ENCODE measurements at regions not wholly inside any gene's neighbourhood (a gene's known extent, or its start where the extent isn't known, plus 50 kb on each side); places are given as distances from the start of the nearest gene placed in this dataset.

DNA sequence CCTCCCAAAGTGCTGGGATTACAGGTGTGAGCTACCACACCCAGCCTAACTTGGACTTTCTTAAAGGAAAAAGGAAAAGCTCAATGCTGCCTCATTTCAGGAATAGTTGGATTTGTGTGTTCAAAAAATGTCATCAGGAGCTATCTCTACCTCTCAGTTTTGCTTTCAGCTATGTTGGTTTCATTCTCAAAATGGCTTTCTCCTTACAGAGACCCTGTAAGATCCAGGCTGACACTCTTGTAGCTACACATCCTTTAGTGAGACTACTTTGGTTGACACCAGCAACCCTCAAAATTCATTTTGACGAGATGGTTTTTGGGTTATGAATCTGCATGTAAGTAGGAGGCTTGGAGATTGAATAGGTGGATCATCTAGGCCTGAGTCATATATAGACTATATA is 269.7 kb upstream of the SORCS1 start:
- no peak for DNase-seq
- H3K36me3 Mint-ChIP-seq (ENCODE audit: low read depth) = no peaks in the 10 kb centered on the region
- no peak overlapping the region for H3K4me3 Mint-ChIP-seq
- no peak overlapping the region for H3K27ac Mint-ChIP-seq
- H3K27me3 Mint-ChIP-seq = no peaks in the 10 kb centered on the region
- H3K4me1 Mint-ChIP-seq = no peaks in the 10 kb centered on the region
- ChIA-PET CTCF (no interaction called here), POLR2A (no interaction called here)
- H3K9me3 Mint-ChIP-seq = peaks cover 3% of the 10 kb centered on the region

DNA sequence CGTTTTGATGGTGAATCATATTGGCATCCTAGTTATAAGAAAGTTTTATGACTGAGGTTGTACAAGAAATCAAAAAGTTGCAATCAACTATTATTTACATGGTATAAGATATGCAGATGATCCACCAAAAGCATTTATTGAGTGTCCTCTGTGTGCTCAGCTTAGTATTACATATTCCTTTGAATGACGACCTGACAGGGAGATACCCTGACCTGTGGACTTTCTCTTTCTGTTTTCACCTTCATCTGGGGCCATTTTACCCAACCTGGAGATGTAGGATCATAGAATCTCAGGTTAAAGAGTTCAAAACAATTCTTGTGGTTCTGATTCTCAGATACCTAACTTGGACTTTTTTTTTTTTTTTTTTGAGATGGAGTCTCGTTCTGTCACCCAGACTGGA is 269.1 kb upstream of the SORCS1 start:
- ChIA-PET CTCF (no interaction called here), POLR2A (no interaction called here)
- no peaks in the 10 kb centered on the region for H3K36me3 Mint-ChIP-seq (ENCODE audit: low read depth)
- no peaks in the 10 kb centered on the region for H3K4me1 Mint-ChIP-seq
- no peak for DNase-seq
- H3K9me3 Mint-ChIP-seq = peaks cover 3% of the 10 kb centered on the region
- H3K4me3 Mint-ChIP-seq = no peak overlapping the region
- no peaks in the 10 kb centered on the region for H3K27me3 Mint-ChIP-seq
- no peak overlapping the region for H3K27ac Mint-ChIP-seq

DNA sequence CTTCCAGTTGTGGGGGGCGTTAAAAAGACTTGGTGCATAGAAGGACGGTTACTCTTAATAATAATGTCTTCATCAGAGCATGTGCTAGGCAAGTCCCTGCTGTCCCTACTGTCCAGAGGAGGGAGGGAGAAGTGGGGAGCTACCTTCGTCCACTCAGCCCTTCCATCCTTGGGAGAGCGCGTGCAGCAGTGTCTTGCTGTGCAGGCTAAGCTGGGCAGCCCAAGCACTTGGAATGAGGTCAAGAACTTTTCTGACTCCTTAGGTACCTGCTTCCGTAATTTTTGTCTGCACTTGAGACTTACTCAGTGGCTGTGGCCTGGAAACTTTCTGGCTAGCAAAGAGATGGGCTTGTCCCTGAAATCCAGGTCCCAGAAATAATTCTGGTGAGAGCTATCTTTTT is 265.9 kb upstream of the SORCS1 start:
- ChIA-PET CTCF (no interaction called here), POLR2A (no interaction called here)
- Mint-ChIP-seq H3K27me3 (no peaks in the 10 kb centered on the region), H3K36me3 (ENCODE audit: low read depth) (no peaks in the 10 kb centered on the region), H3K4me3 (no peak overlapping the region), H3K4me1 (no peaks in the 10 kb centered on the region), H3K27ac (no peak overlapping the region), H3K9me3 (peaks cover 7% of the 10 kb centered on the region)
- no peak for DNase-seq

DNA sequence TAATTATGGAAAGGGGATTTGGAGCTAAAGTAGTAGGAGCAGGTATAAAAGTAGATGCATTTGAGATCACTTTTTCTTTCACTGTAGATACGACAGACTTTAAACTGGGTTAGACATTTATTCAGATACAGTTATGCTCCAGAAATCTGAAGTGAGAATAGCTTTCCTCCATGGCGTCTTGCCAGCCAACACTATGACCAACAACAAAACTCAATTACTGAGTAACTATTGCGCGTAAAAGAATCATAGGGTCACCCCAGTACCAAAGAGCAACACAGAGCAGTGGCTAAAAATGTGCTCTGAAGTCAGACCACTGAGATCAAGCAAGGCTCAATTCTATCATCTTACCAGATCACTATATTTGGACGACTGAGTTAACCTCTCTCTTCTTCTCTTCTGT is 262.5 kb upstream of the SORCS1 start:
- peaks cover 6% of the 10 kb centered on the region for H3K9me3 Mint-ChIP-seq
- no peaks in the 10 kb centered on the region for H3K27me3 Mint-ChIP-seq
- no peaks in the 10 kb centered on the region for H3K36me3 Mint-ChIP-seq (ENCODE audit: low read depth)
- DNase-seq = no peak
- no peaks in the 10 kb centered on the region for H3K4me1 Mint-ChIP-seq
- H3K4me3 Mint-ChIP-seq = no peak overlapping the region
- H3K27ac Mint-ChIP-seq = no peak overlapping the region
- ChIA-PET POLR2A (no interaction called here), CTCF (no interaction called here)

DNA sequence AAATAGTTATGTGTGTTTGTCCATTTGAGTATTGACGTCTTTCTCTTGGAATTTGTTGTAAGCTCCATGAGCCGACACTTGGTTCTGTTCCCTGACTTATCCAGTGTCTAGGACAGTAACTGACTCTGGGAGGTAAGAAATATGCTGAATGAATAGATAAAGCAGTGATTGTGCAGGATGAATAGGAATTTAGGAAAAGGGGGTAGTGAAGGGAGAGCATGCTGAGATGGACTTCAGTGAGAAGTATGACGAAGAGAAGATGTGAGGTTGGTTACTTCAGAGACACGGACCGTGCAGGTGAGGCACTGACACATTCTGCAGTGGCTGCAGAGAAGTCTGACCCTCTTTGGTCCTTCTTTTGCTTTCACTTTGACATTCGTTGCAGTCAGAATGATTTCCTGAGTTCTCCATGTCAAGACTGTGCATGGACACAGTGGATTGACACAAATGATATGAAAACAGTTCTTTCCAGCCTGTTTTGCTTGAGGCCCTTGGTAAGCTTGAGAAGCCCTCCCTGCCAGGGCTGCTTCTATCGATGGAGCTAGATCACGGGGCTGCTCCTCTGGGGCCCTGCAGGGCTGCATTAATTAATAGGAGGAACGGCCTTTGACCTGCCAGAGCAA is 261.5 kb upstream of the SORCS1 start:
- peaks cover 6% of the 10 kb centered on the region for H3K9me3 Mint-ChIP-seq
- no peaks in the 10 kb centered on the region for H3K4me1 Mint-ChIP-seq
- ChIA-PET CTCF (interaction anchor here (1.1 kb wide), 1 partner anchor 17 kb away, joined by 4 read pairs; no protein-coding TSS in a partner anchor), POLR2A (no interaction called here)
- H3K27me3 Mint-ChIP-seq = no peaks in the 10 kb centered on the region
- H3K4me3 Mint-ChIP-seq = no peak overlapping the region
- no peak overlapping the region for H3K27ac Mint-ChIP-seq
- H3K36me3 Mint-ChIP-seq (ENCODE audit: low read depth) = no peaks in the 10 kb centered on the region
- DNase-seq = no peak

DNA sequence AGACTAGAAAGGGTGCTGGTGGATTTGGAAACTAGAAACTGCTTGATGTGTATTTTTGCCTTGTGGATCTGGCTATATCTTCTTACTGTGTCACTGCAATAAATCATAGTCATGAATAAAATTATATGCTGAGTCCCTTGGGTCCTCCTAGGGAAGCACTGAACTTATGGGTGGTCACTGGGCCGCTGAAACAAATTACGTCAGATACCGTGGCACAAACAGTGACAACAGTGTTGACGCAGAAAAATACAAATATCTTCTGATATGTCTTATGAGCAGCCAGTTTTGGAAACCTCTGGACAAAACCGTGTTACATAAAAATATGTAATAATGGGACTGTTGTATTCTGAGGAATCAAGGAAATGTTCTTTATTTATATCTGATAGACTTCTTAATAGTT is 260.1 kb upstream of the SORCS1 start:
- Mint-ChIP-seq H3K27me3 (no peaks in the 10 kb centered on the region), H3K4me3 (no peak overlapping the region), H3K9me3 (peaks cover 6% of the 10 kb centered on the region), H3K27ac (no peak overlapping the region), H3K4me1 (no peaks in the 10 kb centered on the region), H3K36me3 (ENCODE audit: low read depth) (no peaks in the 10 kb centered on the region)
- ChIA-PET POLR2A (no interaction called here), CTCF (no interaction called here)
- DNase-seq = no peak

DNA sequence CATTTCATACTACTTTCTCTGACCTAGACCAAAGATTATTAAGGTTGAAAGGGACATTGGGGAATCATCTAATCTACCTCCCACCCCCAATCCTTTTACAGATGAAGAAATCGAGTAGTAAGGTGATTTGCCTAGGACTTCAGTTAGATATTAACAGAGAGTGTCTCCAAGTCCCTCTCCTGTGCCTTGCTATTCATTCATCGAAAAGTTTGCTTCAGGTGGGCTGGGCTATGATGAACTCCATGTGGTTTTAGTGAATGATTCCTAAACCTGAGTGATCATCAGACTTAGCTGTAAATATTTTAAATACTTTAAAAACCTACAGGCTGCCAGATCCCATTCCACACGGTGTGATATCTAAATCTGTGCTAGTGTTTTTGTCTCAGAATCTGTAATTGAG is 259.4 kb upstream of the SORCS1 start:
- ChIA-PET CTCF (no interaction called here), POLR2A (no interaction called here)
- no peak overlapping the region for H3K27ac Mint-ChIP-seq

DNA sequence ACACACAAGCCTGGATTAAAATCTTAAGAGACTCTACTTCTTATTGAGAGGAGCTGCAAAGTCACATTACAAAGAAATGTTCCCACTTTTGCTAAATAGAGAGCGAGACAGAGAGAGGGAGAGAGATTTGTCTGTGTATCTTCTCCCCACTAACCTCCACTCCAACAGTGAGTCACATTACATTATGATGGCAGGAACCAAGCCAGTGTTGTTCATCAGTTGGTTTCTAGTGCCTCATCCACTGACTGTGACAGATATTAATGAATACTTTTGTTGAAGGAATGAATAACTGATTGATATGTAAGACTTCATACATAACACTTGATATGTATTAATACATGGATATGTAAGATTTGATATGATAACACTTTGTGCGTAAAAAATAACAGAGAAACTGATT is 258.2 kb upstream of the SORCS1 start:
- H3K27me3 Mint-ChIP-seq = no peaks in the 10 kb centered on the region
- no peak overlapping the region for H3K27ac Mint-ChIP-seq
- H3K4me1 Mint-ChIP-seq = no peaks in the 10 kb centered on the region
- H3K9me3 Mint-ChIP-seq = peaks cover 6% of the 10 kb centered on the region
- H3K4me3 Mint-ChIP-seq = no peak overlapping the region
- no peaks in the 10 kb centered on the region for H3K36me3 Mint-ChIP-seq (ENCODE audit: low read depth)
- ChIA-PET POLR2A (no interaction called here), CTCF (no interaction called here)
- DNase-seq = no peak

More for the DNA sequence above, 259.4 kb upstream of the SORCS1 start:
- DNase-seq = no peak
- H3K27me3 Mint-ChIP-seq = no peaks in the 10 kb centered on the region
- no peaks in the 10 kb centered on the region for H3K4me1 Mint-ChIP-seq
- H3K4me3 Mint-ChIP-seq = no peak overlapping the region
- peaks cover 6% of the 10 kb centered on the region for H3K9me3 Mint-ChIP-seq
- H3K36me3 Mint-ChIP-seq (ENCODE audit: low read depth) = no peaks in the 10 kb centered on the region

DNA sequence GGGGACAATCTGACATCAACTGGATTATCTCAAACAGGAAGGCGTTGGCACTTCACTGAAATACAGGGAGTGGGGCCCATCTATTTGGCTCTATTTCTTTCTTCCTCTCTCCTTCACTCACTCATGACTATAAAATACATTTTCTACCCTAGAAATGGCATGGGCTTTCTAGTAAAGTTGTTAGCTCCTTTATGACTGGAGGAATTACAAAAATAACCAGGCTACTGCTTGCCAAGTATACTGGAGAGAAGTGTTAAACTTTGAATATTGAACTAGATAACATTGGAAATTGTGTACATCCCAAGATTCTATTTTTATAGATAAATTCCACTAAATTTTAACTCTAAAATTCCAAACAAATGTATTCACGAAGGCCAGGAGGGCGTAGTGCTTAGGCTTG is 255.7 kb upstream of the SORCS1 start:
- no peak overlapping the region for H3K27ac Mint-ChIP-seq
- ChIA-PET POLR2A (no interaction called here), CTCF (no interaction called here)
- no peaks in the 10 kb centered on the region for H3K4me1 Mint-ChIP-seq
- H3K9me3 Mint-ChIP-seq = no peaks in the 10 kb centered on the region
- DNase-seq = no peak
- H3K36me3 Mint-ChIP-seq (ENCODE audit: low read depth) = no peaks in the 10 kb centered on the region
- no peaks in the 10 kb centered on the region for H3K27me3 Mint-ChIP-seq
- H3K4me3 Mint-ChIP-seq = no peak overlapping the region

DNA sequence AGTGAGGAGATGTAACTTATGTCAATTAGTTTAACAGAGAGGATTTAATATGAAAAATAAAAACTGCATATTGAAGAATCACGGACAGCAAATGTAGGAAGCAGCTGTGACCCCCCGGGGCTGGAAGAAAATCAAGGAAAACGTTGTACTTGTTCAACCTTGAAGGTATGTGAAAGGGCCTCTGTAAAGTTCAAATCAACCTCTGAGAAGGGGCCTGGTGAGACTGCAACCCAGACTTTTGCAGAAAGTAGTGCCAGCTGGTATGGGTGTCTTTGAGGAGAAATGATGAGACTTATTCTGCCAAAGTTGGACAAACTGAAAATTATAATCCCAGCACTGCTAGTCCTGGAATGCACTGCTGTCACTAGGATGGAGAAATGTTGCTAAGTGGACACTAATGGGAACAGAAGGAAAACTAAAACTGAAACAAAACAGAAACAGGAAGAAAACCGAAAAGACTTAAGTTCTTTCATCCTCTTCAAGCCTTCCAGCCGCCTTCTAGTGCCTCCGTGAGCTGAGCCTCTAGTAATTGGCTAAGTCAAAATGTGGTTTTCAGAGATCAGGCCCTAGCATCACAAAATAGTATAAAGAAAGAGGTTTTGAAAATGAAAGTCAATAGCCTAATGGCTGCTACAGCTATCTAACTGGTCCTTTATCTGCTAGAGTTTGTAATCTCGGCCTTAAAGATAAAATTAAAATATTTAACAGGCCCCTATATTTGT is 253.7 kb upstream of the SORCS1 start:
- POLR2A ChIA-PET = no interaction called here
- Mint-ChIP-seq H3K4me3 (no peak overlapping the region), H3K4me1 (no peaks in the 10 kb centered on the region), H3K27me3 (no peaks in the 10 kb centered on the region), H3K36me3 (ENCODE audit: low read depth) (no peaks in the 10 kb centered on the region), H3K27ac (no peak overlapping the region), H3K9me3 (no peaks in the 10 kb centered on the region)
- no peak for DNase-seq
- CTCF ChIA-PET = no interaction called here

DNA sequence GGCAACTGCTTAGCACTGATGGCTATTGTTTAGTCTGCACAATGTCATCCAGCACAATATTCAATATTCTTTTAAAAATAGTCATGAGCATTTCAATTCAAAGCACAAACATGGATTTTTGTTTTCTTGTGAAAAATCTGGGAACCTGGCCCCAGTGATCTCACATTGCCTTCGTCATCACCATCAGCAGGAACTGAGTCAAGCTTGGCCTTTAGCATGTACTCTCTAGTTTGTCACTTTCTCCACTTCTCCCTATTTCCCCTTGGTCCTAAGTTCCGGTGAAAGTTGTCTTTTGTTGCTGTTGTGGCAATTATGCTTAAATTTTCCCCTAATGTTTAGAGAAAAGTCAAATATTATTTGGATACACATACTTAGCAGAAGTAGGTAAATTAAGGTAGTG is 252.9 kb upstream of the SORCS1 start:
- ChIA-PET CTCF (no interaction called here), POLR2A (no interaction called here)
- Mint-ChIP-seq H3K4me3 (no peak overlapping the region), H3K27me3 (no peaks in the 10 kb centered on the region), H3K4me1 (no peaks in the 10 kb centered on the region), H3K9me3 (no peaks in the 10 kb centered on the region), H3K36me3 (ENCODE audit: low read depth) (no peaks in the 10 kb centered on the region), H3K27ac (no peak overlapping the region)
- DNase-seq = no peak

DNA sequence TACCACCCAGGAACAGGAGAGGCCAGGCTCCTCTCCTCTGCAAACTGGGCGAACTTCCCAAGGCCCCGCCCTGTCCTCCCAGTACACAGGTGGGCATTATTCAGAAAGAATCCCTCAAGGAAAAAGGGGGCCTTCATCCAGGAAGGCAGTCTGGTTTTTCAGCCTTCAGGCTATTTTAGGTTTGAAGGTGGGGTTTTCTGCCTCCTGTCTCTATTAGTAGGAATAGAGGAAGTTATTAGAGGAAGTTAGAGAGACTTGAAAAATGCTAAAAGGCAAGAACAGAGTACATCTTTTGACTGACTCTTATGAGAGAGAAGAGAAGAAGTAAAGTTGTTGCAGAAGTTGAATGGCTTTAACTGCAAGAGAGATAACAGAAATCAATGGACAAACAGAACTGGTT is 250.9 kb upstream of the SORCS1 start:
- H3K27ac Mint-ChIP-seq = no peak overlapping the region
- no peaks in the 10 kb centered on the region for H3K4me1 Mint-ChIP-seq
- CTCF ChIA-PET = no interaction called here
- no peaks in the 10 kb centered on the region for H3K36me3 Mint-ChIP-seq (ENCODE audit: low read depth)
- no peak for DNase-seq
- no peaks in the 10 kb centered on the region for H3K9me3 Mint-ChIP-seq
- H3K4me3 Mint-ChIP-seq = no peak overlapping the region
- POLR2A ChIA-PET = no interaction called here
- H3K27me3 Mint-ChIP-seq = no peaks in the 10 kb centered on the region

DNA sequence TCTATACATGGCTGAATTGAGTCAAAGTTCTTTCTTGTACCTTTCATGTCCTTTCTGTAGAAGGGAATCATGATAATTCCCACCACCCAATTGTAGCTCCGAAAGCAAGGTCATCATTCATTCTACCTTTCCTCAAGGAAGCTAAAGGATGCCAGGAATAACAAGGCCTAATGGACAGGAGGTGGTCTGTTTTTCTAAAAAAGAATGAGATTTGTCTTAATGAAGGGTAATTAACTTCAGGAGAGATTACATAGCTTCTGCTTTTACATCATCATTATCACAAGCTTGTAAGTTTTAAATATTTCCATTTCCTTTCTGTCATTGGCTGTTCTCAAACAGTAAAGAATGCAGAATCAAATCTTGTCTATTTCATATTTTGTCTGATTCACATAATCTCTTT is 249.5 kb upstream of the SORCS1 start:
- no peaks in the 10 kb centered on the region for H3K4me1 Mint-ChIP-seq
- DNase-seq = no peak
- CTCF ChIA-PET = no interaction called here
- POLR2A ChIA-PET = no interaction called here
- no peaks in the 10 kb centered on the region for H3K36me3 Mint-ChIP-seq (ENCODE audit: low read depth)
- no peak overlapping the region for H3K4me3 Mint-ChIP-seq
- no peaks in the 10 kb centered on the region for H3K9me3 Mint-ChIP-seq
- H3K27ac Mint-ChIP-seq = no peak overlapping the region
- no peaks in the 10 kb centered on the region for H3K27me3 Mint-ChIP-seq

DNA sequence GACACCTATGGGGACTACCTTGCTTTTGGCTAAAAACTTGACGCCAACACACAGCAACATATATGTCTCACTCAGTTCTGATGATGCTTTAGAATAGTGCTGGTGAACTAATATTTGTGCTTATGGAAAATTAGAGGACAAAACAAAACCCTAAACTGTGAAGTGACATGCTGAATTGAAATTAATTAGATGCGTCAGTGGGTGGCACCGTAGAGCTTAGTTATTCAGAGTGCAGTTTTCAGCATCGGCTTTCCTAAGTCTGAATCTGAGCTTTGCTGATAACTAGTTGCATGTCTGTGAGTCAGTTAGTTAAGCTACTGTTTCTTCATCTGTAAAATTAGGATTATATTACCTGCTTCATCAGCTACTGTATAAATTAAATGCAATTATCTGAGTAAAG is 245.0 kb upstream of the SORCS1 start:
- no peaks in the 10 kb centered on the region for H3K4me1 Mint-ChIP-seq
- DNase-seq = no peak
- no peak overlapping the region for H3K4me3 Mint-ChIP-seq
- no peaks in the 10 kb centered on the region for H3K27me3 Mint-ChIP-seq
- H3K27ac Mint-ChIP-seq = no peak overlapping the region
- POLR2A ChIA-PET = no interaction called here
- CTCF ChIA-PET = no interaction called here
- H3K36me3 Mint-ChIP-seq (ENCODE audit: low read depth) = no peaks in the 10 kb centered on the region
- no peaks in the 10 kb centered on the region for H3K9me3 Mint-ChIP-seq

Data from activated CD4-positive, alpha-beta T cell treated with anti-CD3 and anti-CD28 coated beads, Interleukin-2, amount 10 ng/mL, durations not matched to agents 7 days and 5 days (primary cell).